K562 (cell line): ENCODE measurements at regions not wholly inside any gene's neighbourhood (a gene's known extent, or its start where the extent isn't known, plus 50 kb on each side); places are given as distances from the start of the nearest gene placed in this dataset.

Experiments used
- ATAC-seq: fragments of 200-7000 bp; cut with Tn5 transposase; 3 replicates; pipeline ENCODE4 v1.9.1; 2020; ENCODE audit warnings: moderate library complexity
- BruUV-seq: library from RNA; stranded (reverse); fragments of 400-500 nt; replicated peaks from 2 replicates; lab custom pipeline; 2021; lab: Mats Ljungman, UMichigan
- CTCF ChIA-PET: fragments of 300-600 bp; formaldehyde crosslinking; extraction: SDS; loops from one replicate; lab custom pipeline; 2021; ENCODE audit warnings: low intra/inter-chr PET ratio; lab: Yijun Ruan, JAX
- POLR2A ChIA-PET: fragments of 300-600, 350-650 bp; sonication (Branson Sonifier 250); formaldehyde crosslinking; extraction: SDS; loops from one replicate; lab custom pipeline; 2021; ENCODE audit warnings: antibody characterized with exemption, inconsistent platforms; lab: Yijun Ruan, JAX
- DNase-seq, 4 experiments: peaks; one replicate each; pipeline versions ENCODE4 v3.0.0 to v3.0.0-alpha.2; 2011 to 2018; ENCODE audit warnings: low spot score in 3 of 4, mixed read lengths in 3 of 4; ENCODE audit errors: extremely low read depth in 1 of 4
- FAIRE-seq: peaks from 2 replicates; lab custom pipeline; 2011; peaks lifted over from hg19 to GRCh38; lab: Jason Lieb, UNC
- H2AFZ ChIP-seq: 2 replicates; pipeline ENCODE4 v1.6.0; 2011; ENCODE audit warnings: low read depth, low read length, control low read depth, inconsistent platforms
- H3K27ac ChIP-seq: fragments of 200-600 bp; 3 replicates; pipeline ENCODE4 v1.8.0; 2011; ENCODE audit warnings: low read depth, mild to moderate bottlenecking, control low read depth, inconsistent platforms, low read length, moderate library complexity, mixed read lengths; ENCODE audit errors: extremely low read depth
- H3K27me3 ChIP-seq, 2 experiments: fragments of 300-600 bp in 1 of 2; 2 replicates in 1 of 2; 3 replicates in 1 of 2; pipeline versions ENCODE4 v1.6.0 to v1.8.0; 2011; ENCODE audit warnings: inconsistent platforms in 2 of 2, low read length in 2 of 2, mild to moderate bottlenecking in 1 of 2, mixed read lengths in 1 of 2, moderate library complexity in 1 of 2; ENCODE audit not compliant: control insufficient read depth in 2 of 2, insufficient read depth in 2 of 2
- H3K36me3 ChIP-seq: fragments of 300-600 bp; 3 replicates; pipeline ENCODE4 v1.8.0; 2011; ENCODE audit warnings: mild to moderate bottlenecking, low read length, inconsistent platforms; ENCODE audit not compliant: control insufficient read depth, insufficient read depth
- H3K4me1 ChIP-seq, 2 experiments: fragments of 200-600 bp in 1 of 2; replicated peaks in 1 of 2; 2 replicates in 1 of 2; 3 replicates in 1 of 2; pipeline versions ENCODE4 v1.5.1 to v1.8.0; 2011; ENCODE audit warnings: inconsistent platforms in 2 of 2, low read length in 2 of 2, mild to moderate bottlenecking in 1 of 2, mixed read lengths in 1 of 2, moderate library complexity in 1 of 2; ENCODE audit not compliant: control insufficient read depth in 2 of 2, insufficient read depth in 2 of 2
- H3K4me2 ChIP-seq: 2 replicates; pipeline ENCODE4 v1.6.1; 2011; ENCODE audit warnings: low read length, control low read depth, inconsistent platforms, mixed read lengths; ENCODE audit not compliant: insufficient read depth
- H3K4me3 ChIP-seq: fragments of 200-600 bp; sonication (generic), shearing (Covaris generic); 2 replicates; pipeline ENCODE4 v1.5.1; 2016; ENCODE audit warnings: control low read depth, inconsistent platforms
- H3K79me2 ChIP-seq: fragments of 200-600 bp; 3 replicates; pipeline ENCODE4 v1.8.0; 2011; ENCODE audit warnings: low read length, inconsistent platforms; ENCODE audit not compliant: control insufficient read depth, insufficient read depth
- H3K9ac ChIP-seq, 2 experiments: 2 replicates each; pipeline versions ENCODE4 v1.6.0 to v1.6.1; 2011; ENCODE audit warnings: low read depth in 2 of 2, low read length in 2 of 2, control low read depth in 1 of 2, inconsistent platforms in 1 of 2, mild to moderate bottlenecking in 1 of 2, mixed read lengths in 1 of 2; ENCODE audit not compliant: insufficient read depth in 1 of 2
- H3K9me1 ChIP-seq: one replicate; pipeline ENCODE4 v1.6.0; 2011; ENCODE audit warnings: inconsistent platforms, mild to moderate bottlenecking, low read length, moderate library complexity; ENCODE audit not compliant: control insufficient read depth, insufficient read depth
- H3K9me3 ChIP-seq: replicated peaks from 2 replicates; pipeline ENCODE4 v1.5.1; 2011; ENCODE audit warnings: low read depth, low read length, inconsistent platforms; ENCODE audit not compliant: control insufficient read depth, insufficient read depth
- H4K20me1 ChIP-seq: replicated peaks from 2 replicates; pipeline ENCODE4 v1.6.1; 2011; ENCODE audit warnings: low read length, inconsistent platforms, mixed read lengths; ENCODE audit not compliant: control insufficient read depth, insufficient read depth
- HIVEP1 ChIP-seq: fragments of 250-450 bp; sonication (Bioruptor Pico); IDR thresholded peaks from 2 replicates; pipeline ENCODE4 v1.4.0; 2020; ENCODE audit warnings: mild to moderate bottlenecking
- KDM2B ChIP-seq: fragments of 250-450 bp; sonication (Bioruptor Pico); IDR thresholded peaks from 2 replicates; pipeline ENCODE4 v1.8.0; 2021; ENCODE audit warnings: mild to moderate bottlenecking, moderate library complexity
- MCM7 ChIP-seq, 2 experiments: fragments of 450-650 bp; IDR thresholded peaks; 2 replicates each; pipeline ENCODE4 v1.6.1; 2016 to 2018
- MEF2D ChIP-seq: conservative IDR thresholded peaks from 2 replicates; pipeline ENCODE4 v1.6.1; 2016; ENCODE audit warnings: low read depth, missing genetic modification characterization, missing compliant biosample characterization
- MITF ChIP-seq: IDR thresholded peaks from 2 replicates; pipeline ENCODE4 v1.6.1; 2014; ENCODE audit warnings: antibody characterized with exemption
- NCOA1 ChIP-seq: fragments of 450-650 bp; IDR thresholded peaks from 2 replicates; pipeline ENCODE4 v1.6.1; 2016; ENCODE audit warnings: low read depth
- PHF8 ChIP-seq: fragments of 200-600 bp; sonication (generic); IDR thresholded peaks from 2 replicates; pipeline ENCODE4 v1.6.1; 2012; ENCODE audit warnings: mixed run types, mild to moderate bottlenecking, inconsistent platforms, low read length, moderate library complexity, borderline replicate concordance
- PTBP1 ChIP-seq: fragments of 200-400 bp; formaldehyde crosslinking; IDR thresholded peaks from 2 replicates; pipeline ENCODE4 v1.6.1; 2017; ENCODE audit warnings: low read depth, low read length
- RBM14 ChIP-seq: fragments of 200-400 bp; formaldehyde crosslinking; IDR thresholded peaks from 2 replicates; pipeline ENCODE4 v1.6.1; 2018; ENCODE audit warnings: low read depth, mild to moderate bottlenecking, low read length, moderate library complexity, borderline replicate concordance; ENCODE audit not compliant: insufficient read depth
- RCOR1 ChIP-seq, 2 experiments: IDR thresholded peaks; 2 replicates each; pipeline ENCODE4 v1.6.1; 2012; ENCODE audit warnings: low read depth in 2 of 2, low read length in 2 of 2, borderline replicate concordance in 1 of 2, improper control_type of control experiment in 1 of 2
- SMAD3 ChIP-seq: fragments of 450-650 bp; formaldehyde crosslinking; conservative IDR thresholded peaks from 2 replicates; pipeline ENCODE4 v1.4.0; 2020; ENCODE audit warnings: mild to moderate bottlenecking
- SNAPC5 ChIP-seq: fragments of 250-450 bp; sonication (Bioruptor Pico); IDR thresholded peaks from 2 replicates; pipeline ENCODE4 v1.8.0; 2021; ENCODE audit warnings: moderate library complexity, mild to moderate bottlenecking, inconsistent platforms
- TAL1 ChIP-seq: fragments of 450-650 bp; IDR thresholded peaks from 2 replicates; pipeline ENCODE4 v1.6.1; 2016; ENCODE audit warnings: mild to moderate bottlenecking
- ZC3H8 ChIP-seq: fragments of 450-650 bp; IDR thresholded peaks from 2 replicates; pipeline ENCODE4 v1.6.1; 2017
- ZNF280B ChIP-seq: fragments of 250-450 bp; sonication (Bioruptor Pico); IDR thresholded peaks from 2 replicates; pipeline ENCODE4 v1.5.1; 2021; ENCODE audit warnings: mild to moderate bottlenecking
- ZNF766 ChIP-seq: fragments of 200-800 bp; sonication (Bioruptor generic); conservative IDR thresholded peaks from 2 replicates; pipeline ENCODE4 v1.6.1; 2016; ENCODE audit warnings: missing genetic modification characterization, missing compliant biosample characterization
- WGBS: fragments of 100-300 bp; shearing (Covaris generic); methylation state at CpG from one replicate; pipeline ENCODE4 v1.1.6; 2016; ENCODE audit warnings: low coverage, mixed read lengths; ENCODE audit not compliant: insufficient coverage; ENCODE audit errors: missing lambda C conversion rate; 5-methylcytosine and 5-hydroxymethylcytosine counted together
- in situ Hi-C: fragments of 300-500 bp; cut with MboI; formaldehyde crosslinking; loops from 4 replicates; pipeline ENCODE4 v1.15.0; 2018; ENCODE audit warnings: inconsistent platforms, mixed read lengths
- intact Hi-C: fragments of 100-400 bp; cut with micrococcal nuclease; formaldehyde crosslinking; loops from 2 replicates; pipeline ENCODE4 v1.14.2; 2022
- TF ChIP-seq, protein P1 (sequence below): fragments of 450-650 bp; formaldehyde crosslinking; IDR thresholded peaks from 2 replicates; pipeline ENCODE4 v1.4.0; 2020; ENCODE audit warnings: mild to moderate bottlenecking, mixed read lengths

DNA sequence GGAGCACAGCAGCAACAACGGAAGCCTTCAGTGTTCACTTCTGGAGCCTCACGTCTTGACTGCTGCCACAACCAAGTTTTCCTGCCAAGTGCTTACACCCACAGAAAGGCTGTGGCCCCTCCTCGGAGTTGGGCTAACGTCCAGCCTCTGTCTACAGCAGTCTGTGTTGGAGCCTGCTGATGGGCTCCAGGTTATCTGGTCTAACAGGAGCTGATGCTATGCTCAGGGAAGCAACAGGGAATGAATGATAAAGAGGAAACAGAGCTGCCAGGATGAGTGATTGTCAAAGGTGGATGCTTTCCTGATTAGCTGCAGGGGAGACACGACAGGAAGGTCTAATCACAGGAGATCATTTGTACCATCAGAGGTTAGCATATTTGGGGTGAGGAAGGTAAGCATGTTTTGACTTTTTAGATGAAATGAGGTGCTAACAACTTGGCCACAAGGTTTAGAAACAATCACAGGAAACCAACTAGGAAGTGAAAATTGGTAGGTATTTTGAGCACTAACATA is 53.8 kb upstream of the RCBTB2 start (continued):
- TF ChIP-seq NCOA1 (no peak), MCM7 (IDR thresholded peaks at IDR 0.05) (no peak), ZC3H8 (no peak), ZNF766 (CRISPR knock-in tag) (no peak), ZNF280B (no peak), TAL1 (peak; percentile 63; the same call in 1 of the 2 replicates), MITF (no peak)

- intact Hi-C loops = no loop called here
- no peak for FAIRE-seq
- Histone ChIP-seq H3K79me2 (no peaks in the 10 kb centered on the region), H3K27ac (no peak overlapping the region), H3K36me3 (no peaks in the 10 kb centered on the region), H3K4me2 (no peak overlapping the region), H3K4me1 (peaks cover 0 to 5% of the 10 kb centered on the region in 2 experiments; a peak in 1 of 5 replicates), H4K20me1 (no peaks in the 10 kb centered on the region), H3K27me3 (no peaks in the 10 kb centered on the region), H3K9me3 (no peaks in the 10 kb centered on the region), H3K9ac (no peak overlapping the region), H3K4me3 (no peak overlapping the region), H3K9me1 (no peaks in the 10 kb centered on the region), H2AFZ (no peak overlapping the region)
- 33% methylated on average over 2 of the region's 2 CpGs for WGBS
- ATAC-seq = no peak
- ChIA-PET CTCF (no interaction called here), POLR2A (no interaction called here)
- in situ Hi-C loops = loop anchor here (25.0 kb wide), 1 partner anchor 251 kb away; no protein-coding TSS in a partner anchor
- DNase-seq = no peak
- no TSS peak for BruUV-seq
- TF ChIP-seq KDM2B (CRISPR knock-in tag) (no peak), SNAPC5 (no peak), RBM14 (no peak), RCOR1 (IDR thresholded peaks at IDR 0.05; ENCODE audit: borderline replicate concordance in 1 of 2, low read depth in 2 of 2, low read length in 2 of 2) (no peak), PHF8 (no peak), HIVEP1 (CRISPR knock-in tag) (no peak), MEF2D (tag) (no peak), SMAD3 (CRISPR knock-in tag) (no peak), PTBP1 (no peak)
- TF ChIP-seq, protein P1, sequence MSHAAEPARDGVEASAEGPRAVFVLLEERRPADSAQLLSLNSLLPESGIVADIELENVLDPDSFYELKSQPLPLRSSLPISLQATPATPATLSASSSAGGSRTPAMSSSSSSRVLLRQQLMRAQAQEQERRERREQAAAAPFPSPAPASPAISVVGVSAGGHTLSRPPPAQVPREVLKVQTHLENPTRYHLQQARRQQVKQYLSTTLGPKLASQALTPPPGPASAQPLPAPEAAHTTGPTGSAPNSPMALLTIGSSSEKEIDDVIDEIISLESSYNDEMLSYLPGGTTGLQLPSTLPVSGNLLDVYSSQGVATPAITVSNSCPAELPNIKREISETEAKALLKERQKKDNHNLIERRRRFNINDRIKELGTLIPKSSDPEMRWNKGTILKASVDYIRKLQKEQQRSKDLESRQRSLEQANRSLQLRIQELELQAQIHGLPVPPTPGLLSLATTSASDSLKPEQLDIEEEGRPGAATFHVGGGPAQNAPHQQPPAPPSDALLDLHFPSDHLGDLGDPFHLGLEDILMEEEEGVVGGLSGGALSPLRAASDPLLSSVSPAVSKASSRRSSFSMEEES (CRISPR knock-in tag) = no peak
Observed at GRCh38 chr13:48588120-48588519, 55.2 kb upstream of the RCBTB2 start.
